ENCODE measurements at regions not wholly inside any gene's neighbourhood (a gene's known extent, or its start where the extent isn't known, plus 50 kb on each side); places are given as distances from the start of the nearest gene placed in this dataset.

GRCh38 chr17:34155947-34156346 is 99.1 kb upstream of the CCL2 start:
- TF ChIP-seq CTCF (IDR thresholded peaks at IDR 0.05; ENCODE audit: low read depth, low read length) = no peak
- H3K27me3 ChIP-seq (ENCODE audit: control insufficient read depth, insufficient read depth, low read length) = peaks cover 55% of the 10 kb centered on the region
- H3K27ac ChIP-seq (ENCODE audit: low read depth, low read length) = no peak overlapping the region
- CTCF ChIA-PET = interaction anchor here (1.4 to 4.2 kb wide), 2 partner anchors 15 to 206 kb away, joined by 3 to 15 read pairs; no protein-coding TSS in a partner anchor
- DNase-seq (ENCODE audit: low read depth, low spot score) = no peak
- POLR2A ChIA-PET = no interaction called here
- no peaks in the 10 kb centered on the region; the same call in 1 of the 2 replicates for H3K9me3 ChIP-seq (ENCODE audit: control insufficient read depth, insufficient read depth, low read length)
- H3K4me3 ChIP-seq (ENCODE audit: low read depth, low read length) = no peak overlapping the region

GRCh38 chr17:34156401-34156740 is 98.7 kb upstream of the CCL2 start:
- Histone ChIP-seq H3K9me3 (ENCODE audit: control insufficient read depth, insufficient read depth, low read length) (no peaks in the 10 kb centered on the region; the same call in 1 of the 2 replicates), H3K27me3 (ENCODE audit: control insufficient read depth, insufficient read depth, low read length) (peaks cover 56% of the 10 kb centered on the region), H3K4me3 (ENCODE audit: low read depth, low read length) (no peak overlapping the region), H3K27ac (ENCODE audit: low read depth, low read length) (no peak overlapping the region)
- no peak for TF ChIP-seq CTCF (IDR thresholded peaks at IDR 0.05; ENCODE audit: low read depth, low read length)
- ChIA-PET POLR2A (no interaction called here), CTCF (interaction anchor here (1.4 to 4.2 kb wide), 2 partner anchors 15 to 205 kb away, joined by 3 to 15 read pairs; no protein-coding TSS in a partner anchor)
- DNase-seq (ENCODE audit: low read depth, low spot score) = no peak

GRCh38 chr17:34156741-34157589 is 98.1 kb upstream of the CCL2 start:
- DNase-seq (ENCODE audit: low read depth, low spot score) = no peak
- CTCF ChIA-PET = interaction anchor here (4.2 kb wide), 1 partner anchor 205 kb away, joined by 15 read pairs; no protein-coding TSS in a partner anchor
- peaks cover 60% of the 10 kb centered on the region for H3K27me3 ChIP-seq (ENCODE audit: control insufficient read depth, insufficient read depth, low read length)

GRCh38 chr17:34161690-34162089 is 93.4 kb upstream of the CCL2 start:
- no peak for DNase-seq (ENCODE audit: low read depth, low spot score)
- Histone ChIP-seq H3K9me3 (ENCODE audit: control insufficient read depth, insufficient read depth, low read length) (no peaks in the 10 kb centered on the region), H3K4me3 (ENCODE audit: low read depth, low read length) (no peak overlapping the region), H3K27me3 (ENCODE audit: control insufficient read depth, insufficient read depth, low read length) (peaks cover 45% of the 10 kb centered on the region), H3K27ac (ENCODE audit: low read depth, low read length) (no peak overlapping the region)
- POLR2A ChIA-PET = no interaction called here
- TF ChIP-seq CTCF (IDR thresholded peaks at IDR 0.05; ENCODE audit: low read depth, low read length) = no peak
- CTCF ChIA-PET = interaction anchor here (5.1 to 6.4 kb wide), 2 partner anchors 11 to 200 kb away, joined by 38 to 39 read pairs; no protein-coding TSS in a partner anchor

More at GRCh38 chr17:34156741-34157589, 98.1 kb upstream of the CCL2 start:
- no peaks in the 10 kb centered on the region; the same call in 1 of the 2 replicates for H3K9me3 ChIP-seq (ENCODE audit: control insufficient read depth, insufficient read depth, low read length)
- H3K27ac ChIP-seq (ENCODE audit: low read depth, low read length) = no peak overlapping the region
- H3K4me3 ChIP-seq (ENCODE audit: low read depth, low read length) = no peak overlapping the region
- POLR2A ChIA-PET = no interaction called here
- TF ChIP-seq CTCF (IDR thresholded peaks at IDR 0.05; ENCODE audit: low read depth, low read length) = no peak

GRCh38 chr17:34163123-34163522 is 92.0 kb upstream of the CCL2 start:
- H3K4me3 ChIP-seq (ENCODE audit: low read depth, low read length) = no peak overlapping the region
- CTCF ChIA-PET = interaction anchor here (0.9 to 6.4 kb wide), 6 partner anchors 9 to 384 kb away, joined by 3 to 39 read pairs (median 6); no protein-coding TSS in a partner anchor
- TF ChIP-seq CTCF (IDR thresholded peaks at IDR 0.05; ENCODE audit: low read depth, low read length) = no peak
- peaks cover 32% of the 10 kb centered on the region for H3K27me3 ChIP-seq (ENCODE audit: control insufficient read depth, insufficient read depth, low read length)
- POLR2A ChIA-PET = no interaction called here
- H3K9me3 ChIP-seq (ENCODE audit: control insufficient read depth, insufficient read depth, low read length) = no peaks in the 10 kb centered on the region
- no peak overlapping the region for H3K27ac ChIP-seq (ENCODE audit: low read depth, low read length)
- no peak for DNase-seq (ENCODE audit: low read depth, low spot score)

Measured in AG04450 (cell line).